K562 (cell line): ENCODE measurements at regions not wholly inside any gene's neighbourhood (a gene's known extent, or its start where the extent isn't known, plus 50 kb on each side); places are given as distances from the start of the nearest gene placed in this dataset.

Experiments
- BHLHE40 ChIP-seq: IDR thresholded peaks from 2 replicates; pipeline ENCODE4 v1.6.1; 2011; ENCODE audit warnings: low read length, improper control_type of control experiment
- CBX1 ChIP-seq: sonication (generic); IDR thresholded peaks from 2 replicates; pipeline ENCODE4 v1.6.1; 2016; ENCODE audit warnings: antibody characterized with exemption, low read depth, mild to moderate bottlenecking
- CBX2 ChIP-seq: fragments of 200-600 bp; sonication (generic); IDR thresholded peaks from one replicate; pipeline ENCODE4 v1.6.1; 2012; ENCODE audit warnings: mild to moderate bottlenecking, low read length, inconsistent platforms; ENCODE audit not compliant: insufficient read depth, poor library complexity, severe bottlenecking
- CHD2 ChIP-seq: IDR thresholded peaks from 2 replicates; pipeline ENCODE4 v1.6.1; 2011; ENCODE audit warnings: low read depth, low read length
- CREB1 ChIP-seq, 2 experiments: sonication (generic) in 1 of 2; formaldehyde crosslinking in 1 of 2; IDR thresholded peaks; 2 replicates each; pipeline versions ENCODE4 v1.6.1 to v1.8.0; 2012 to 2022; ENCODE audit warnings: inconsistent platforms in 1 of 2, mild to moderate bottlenecking in 1 of 2, missing genetic modification reagents in 1 of 2, moderate library complexity in 1 of 2
- CREM ChIP-seq: IDR thresholded peaks from 2 replicates; pipeline ENCODE4 v1.6.1; 2014; ENCODE audit warnings: antibody characterized with exemption, low read depth
- FIP1L1 ChIP-seq: fragments of 200-400 bp; formaldehyde crosslinking; IDR thresholded peaks from 2 replicates; pipeline ENCODE4 v1.6.1; 2018; ENCODE audit warnings: mild to moderate bottlenecking, low read depth, low read length; ENCODE audit not compliant: poor library complexity, severe bottlenecking
- GABPB1 ChIP-seq: sonication (generic); formaldehyde crosslinking; IDR thresholded peaks from 2 replicates; pipeline ENCODE4 v1.8.0; 2022; ENCODE audit warnings: mild to moderate bottlenecking, missing genetic modification reagents
- GATAD2A ChIP-seq: fragments of 450-650 bp; IDR thresholded peaks from 2 replicates; pipeline ENCODE4 v1.6.1; 2017
- MTF1 ChIP-seq: fragments of 250-450 bp; sonication (Bioruptor Pico); IDR thresholded peaks from 2 replicates; pipeline ENCODE4 v1.9.0; 2021; ENCODE audit warnings: moderate library complexity, mild to moderate bottlenecking, inconsistent platforms, borderline replicate concordance
- MYBL2 ChIP-seq, 2 experiments: fragments of 450-650 bp in 1 of 2; sonication (generic) in 1 of 2; formaldehyde crosslinking in 1 of 2; IDR thresholded peaks; 2 replicates each; pipeline versions ENCODE4 v1.6.1 to v1.8.1; 2017 to 2022; ENCODE audit warnings: borderline replicate concordance in 1 of 2, inconsistent platforms in 1 of 2, low read depth in 1 of 2, mild to moderate bottlenecking in 1 of 2, missing genetic modification reagents in 1 of 2, moderate library complexity in 1 of 2
- NFE2 ChIP-seq: IDR thresholded peaks from 2 replicates; pipeline ENCODE4 v1.6.1; 2014; ENCODE audit warnings: antibody characterized with exemption, low read depth
- NR2C2 ChIP-seq, 2 experiments: fragments of 200-800 bp in 1 of 2; sonication (Bioruptor generic) in 1 of 2; sonication (generic) in 1 of 2; formaldehyde crosslinking in 1 of 2; IDR thresholded peaks; 2 replicates each; pipeline versions ENCODE4 v1.6.1 to v1.8.0; 2016 to 2022; ENCODE audit warnings: mild to moderate bottlenecking in 1 of 2, missing compliant biosample characterization in 1 of 2, missing genetic modification characterization in 1 of 2, missing genetic modification reagents in 1 of 2
- PCBP1 ChIP-seq: fragments of 200-400 bp; formaldehyde crosslinking; IDR thresholded peaks from 2 replicates; pipeline ENCODE4 v1.6.1; 2018; ENCODE audit warnings: mild to moderate bottlenecking, low read depth, low read length; ENCODE audit not compliant: poor library complexity, severe bottlenecking
- PHF8 ChIP-seq: fragments of 200-600 bp; sonication (generic); IDR thresholded peaks from 2 replicates; pipeline ENCODE4 v1.6.1; 2012; ENCODE audit warnings: mixed run types, mild to moderate bottlenecking, inconsistent platforms, low read length, moderate library complexity, borderline replicate concordance
- RAD21 ChIP-seq, 2 experiments: fragments of 250-450 bp in 1 of 2; fragments of 450-650 bp in 1 of 2; sonication (Bioruptor Pico) in 1 of 2; formaldehyde crosslinking in 1 of 2; IDR thresholded peaks in 1 of 2; conservative IDR thresholded peaks in 1 of 2; 2 replicates each; pipeline versions ENCODE4 v1.4.0 to v1.8.0; 2020 to 2022; ENCODE audit warnings: mild to moderate bottlenecking in 2 of 2, moderate library complexity in 1 of 2
- SAFB ChIP-seq: fragments of 200-400 bp; formaldehyde crosslinking; IDR thresholded peaks from 2 replicates; pipeline ENCODE4 v1.6.1; 2017; ENCODE audit warnings: low read depth, low read length, borderline replicate concordance
- SPI1 ChIP-seq: IDR thresholded peaks from 2 replicates; pipeline ENCODE4 v1.6.1; 2011; ENCODE audit warnings: low read depth, low read length, control low read depth, borderline replicate concordance
- SREBF1 ChIP-seq: fragments of 150-350 bp; IDR thresholded peaks from 2 replicates; pipeline ENCODE4 v1.6.1; 2014; ENCODE audit warnings: antibody characterized with exemption, low read depth, low read length, borderline replicate concordance
- TCF7L2 ChIP-seq: fragments of 150-350 bp; IDR thresholded peaks from 2 replicates; pipeline ENCODE4 v1.6.1; 2016; ENCODE audit warnings: low read depth, mild to moderate bottlenecking, low read length, moderate library complexity
- ZBTB12 ChIP-seq: fragments of 250-450 bp; sonication (Bioruptor Pico); IDR thresholded peaks from 2 replicates; pipeline ENCODE4 v1.4.0; 2020
- ZFP1 ChIP-seq: fragments of 450-650 bp; formaldehyde crosslinking; IDR thresholded peaks from 2 replicates; pipeline ENCODE4 v1.4.0; 2020; ENCODE audit warnings: mild to moderate bottlenecking, mixed read lengths
- ZKSCAN3 ChIP-seq: fragments of 250-450 bp; sonication (Bioruptor Pico); IDR thresholded peaks from 2 replicates; pipeline ENCODE4 v1.4.0; 2020
- ZKSCAN8 ChIP-seq: fragments of 200-800 bp; sonication (Bioruptor generic); IDR thresholded peaks from 2 replicates; pipeline ENCODE4 v1.6.1; 2016; ENCODE audit warnings: missing genetic modification characterization, missing compliant biosample characterization
- ZNF316 ChIP-seq: fragments of 450-650 bp; IDR thresholded peaks from 2 replicates; pipeline ENCODE4 v1.6.1; 2016
- TF ChIP-seq, protein P1 (sequence below), 2 experiments: fragments of 450-650 bp in 1 of 2; sonication (generic) in 1 of 2; formaldehyde crosslinking; conservative IDR thresholded peaks; 2 replicates each; pipeline versions ENCODE4 v1.4.0 to v1.8.1; 2020 to 2022; ENCODE audit warnings: mild to moderate bottlenecking in 1 of 2, missing genetic modification reagents in 1 of 2

DNA sequence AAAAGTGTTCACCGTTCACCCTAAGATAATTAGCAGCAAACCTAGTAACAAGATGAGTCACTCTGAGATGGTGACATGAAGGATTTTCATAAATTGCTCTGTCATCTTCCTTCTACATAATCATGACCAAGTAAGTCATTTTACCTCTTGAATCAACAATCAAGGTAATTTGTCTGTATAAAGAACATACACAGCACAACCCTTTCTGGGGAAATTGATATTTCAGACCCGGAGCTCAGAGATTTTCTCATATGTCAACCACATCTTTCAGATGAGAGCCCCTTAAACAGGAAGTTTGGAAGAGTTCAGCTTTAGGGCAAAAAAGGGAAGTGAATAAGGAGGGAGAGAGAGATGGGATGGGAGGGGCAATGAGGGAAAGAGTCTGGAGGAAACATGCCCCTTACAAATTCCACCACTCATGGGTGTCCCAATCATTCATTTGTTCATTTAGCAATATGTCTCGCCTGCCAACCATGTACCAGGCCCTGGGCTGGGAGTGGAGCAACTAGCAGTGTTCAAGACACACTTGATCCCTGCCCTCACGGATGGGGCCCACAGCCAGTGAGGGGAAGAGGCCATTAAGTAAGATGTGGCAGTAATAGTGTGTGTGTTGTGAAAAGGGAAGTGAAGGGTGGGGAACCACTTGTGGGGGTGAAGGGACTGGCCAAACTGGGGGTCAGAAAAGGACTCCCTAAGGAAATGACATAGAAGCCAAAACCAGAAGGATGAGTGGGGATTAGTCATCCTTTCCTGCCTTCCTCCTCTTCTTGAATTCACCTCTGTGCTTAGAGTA, 190.9 kb downstream of the MAFB start (continued):
- no peak for TF ChIP-seq SAFB
- TF ChIP-seq, protein P1, sequence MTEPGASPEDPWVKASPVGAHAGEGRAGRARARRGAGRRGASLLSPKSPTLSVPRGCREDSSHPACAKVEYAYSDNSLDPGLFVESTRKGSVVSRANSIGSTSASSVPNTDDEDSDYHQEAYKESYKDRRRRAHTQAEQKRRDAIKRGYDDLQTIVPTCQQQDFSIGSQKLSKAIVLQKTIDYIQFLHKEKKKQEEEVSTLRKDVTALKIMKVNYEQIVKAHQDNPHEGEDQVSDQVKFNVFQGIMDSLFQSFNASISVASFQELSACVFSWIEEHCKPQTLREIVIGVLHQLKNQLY (CRISPR knock-in tag; conservative IDR thresholded peaks at IDR 0.05): no peak
- peak; percentile 90 for TF ChIP-seq NFE2
- no peak for TF ChIP-seq GATAD2A
- TF ChIP-seq PHF8: no peak
- TF ChIP-seq CBX2: no peak
- TF ChIP-seq ZFP1 (CRISPR knock-in tag): no peak
- no peak for TF ChIP-seq SREBF1
- TF ChIP-seq BHLHE40: no peak
- TF ChIP-seq CHD2: no peak
- no peak for TF ChIP-seq ZKSCAN8
- no peak for TF ChIP-seq CBX1
- TF ChIP-seq ZNF316: peak; percentile 88
- TF ChIP-seq CREB1 (IDR thresholded peaks at IDR 0.05): no peak
- no peak for TF ChIP-seq CREB1 (CRISPR knock-in tag; IDR thresholded peaks at IDR 0.05)
- TF ChIP-seq MTF1 (CRISPR knock-in tag): no peak
- no peak for TF ChIP-seq RAD21 (CRISPR knock-in tag; conservative IDR thresholded peaks at IDR 0.05 in 1 of 2, IDR thresholded peaks at IDR 0.05 in 1 of 2)
- no peak for TF ChIP-seq ZBTB12 (CRISPR knock-in tag)
- no peak for TF ChIP-seq TCF7L2
- TF ChIP-seq NR2C2 (CRISPR knock-in tag; IDR thresholded peaks at IDR 0.05): no peak
- TF ChIP-seq NR2C2 (tag; IDR thresholded peaks at IDR 0.05): peak; percentile 26; the same call in 1 of the 2 replicates
- peak; percentile 98 for TF ChIP-seq SPI1
- no peak for TF ChIP-seq MYBL2 (IDR thresholded peaks at IDR 0.05; ENCODE audit: low read depth)
- TF ChIP-seq MYBL2 (CRISPR knock-in tag; IDR thresholded peaks at IDR 0.05; ENCODE audit: borderline replicate concordance): no peak
- TF ChIP-seq ZKSCAN3: no peak
- no peak for TF ChIP-seq GABPB1 (CRISPR knock-in tag)
- no peak for TF ChIP-seq FIP1L1
- no peak for TF ChIP-seq PCBP1
- TF ChIP-seq CREM: no peak
